GM23338 (cell line): ENCODE measurements at regions not wholly inside any gene's neighbourhood (a gene's known extent, or its start where the extent isn't known, plus 50 kb on each side); places are given as distances from the start of the nearest gene placed in this dataset.

Source experiments
- CREB1 ChIP-seq: fragments of 250-450 bp; sonication (Bioruptor Pico); IDR thresholded peaks from 2 replicates; pipeline ENCODE4 v1.5.0; 2020; ENCODE audit warnings: low read depth, mild to moderate bottlenecking, moderate library complexity
- CTCF ChIP-seq, 2 experiments: fragments of 200-600 bp in 1 of 2; sonication (generic) in 1 of 2; conservative IDR thresholded peaks; 2 replicates each; pipeline versions ENCODE4 v1.5.1 to v1.6.1; 2016 to 2017; ENCODE audit warnings: antibody characterized with exemption in 2 of 2, low read depth in 2 of 2, mild to moderate bottlenecking in 2 of 2, moderate library complexity in 1 of 2
- EZH2 ChIP-seq: fragments of 200-600 bp; sonication (generic); IDR thresholded peaks from one replicate; pipeline ENCODE4 v1.8.0; 2017; ENCODE audit warnings: antibody characterized with exemption, mild to moderate bottlenecking, low read depth; ENCODE audit not compliant: unreplicated experiment
- EZH2phosphoT487 ChIP-seq: fragments of 200-600 bp; sonication (generic); IDR thresholded peaks from one replicate; pipeline ENCODE4 v1.8.1; 2018; ENCODE audit warnings: antibody characterized with exemption; ENCODE audit not compliant: unreplicated experiment
- JUNB ChIP-seq: IDR thresholded peaks from one replicate; pipeline ENCODE4 v1.6.1; 2016; ENCODE audit warnings: antibody characterized with exemption; ENCODE audit not compliant: unreplicated experiment
- NANOG ChIP-seq: IDR thresholded peaks from 2 replicates; pipeline ENCODE4 v1.6.1; 2016; ENCODE audit warnings: antibody characterized with exemption, borderline replicate concordance
- POLR2AphosphoS5 ChIP-seq: IDR thresholded peaks from 2 replicates; pipeline ENCODE4 v1.6.1; 2016; ENCODE audit warnings: antibody characterized with exemption, low read depth
- ZNF114 ChIP-seq: fragments of 250-450 bp; sonication (Bioruptor Pico); IDR thresholded peaks from 2 replicates; pipeline ENCODE4 v1.5.0; 2020; ENCODE audit warnings: mild to moderate bottlenecking, moderate library complexity
- ZNF331 ChIP-seq: fragments of 250-450 bp; sonication (Bioruptor Pico); IDR thresholded peaks from 2 replicates; pipeline ENCODE4 v1.5.0; 2020; ENCODE audit warnings: low read depth, mild to moderate bottlenecking, moderate library complexity
- TF ChIP-seq, protein P1 (sequence below): IDR thresholded peaks from one replicate; pipeline ENCODE4 v1.6.1; 2018; ENCODE audit warnings: antibody characterized with exemption; ENCODE audit not compliant: unreplicated experiment
- TF ChIP-seq, protein P2 (sequence below): IDR thresholded peaks from 2 replicates; pipeline ENCODE4 v1.6.1; 2016; ENCODE audit warnings: antibody characterized with exemption

DNA sequence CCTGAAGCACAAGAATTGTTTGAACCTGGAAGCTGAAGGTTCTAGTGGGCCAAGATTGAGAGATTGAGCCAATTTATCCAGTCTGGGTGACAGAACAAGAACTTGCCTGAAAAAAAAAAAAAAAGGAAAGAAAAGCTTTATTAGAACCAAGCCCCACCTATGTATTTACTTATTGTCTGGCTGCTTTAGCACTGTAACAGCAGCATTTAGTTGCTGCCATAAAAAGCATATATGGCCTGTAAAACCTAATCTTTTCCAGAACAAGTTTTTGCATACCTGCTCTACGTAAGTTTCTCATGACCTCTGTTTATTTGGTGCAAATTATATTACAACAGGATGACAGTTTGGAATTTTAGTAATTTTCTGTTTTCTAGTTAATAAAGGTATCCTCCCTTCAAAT, 1565.6 kb upstream of the LRRTM1 start:
- TF ChIP-seq CTCF (conservative IDR thresholded peaks at IDR 0.05; ENCODE audit: low read depth in 2 of 2), result no peak
- no peak for TF ChIP-seq EZH2
- no peak for TF ChIP-seq POLR2AphosphoS5
- TF ChIP-seq, protein P1, sequence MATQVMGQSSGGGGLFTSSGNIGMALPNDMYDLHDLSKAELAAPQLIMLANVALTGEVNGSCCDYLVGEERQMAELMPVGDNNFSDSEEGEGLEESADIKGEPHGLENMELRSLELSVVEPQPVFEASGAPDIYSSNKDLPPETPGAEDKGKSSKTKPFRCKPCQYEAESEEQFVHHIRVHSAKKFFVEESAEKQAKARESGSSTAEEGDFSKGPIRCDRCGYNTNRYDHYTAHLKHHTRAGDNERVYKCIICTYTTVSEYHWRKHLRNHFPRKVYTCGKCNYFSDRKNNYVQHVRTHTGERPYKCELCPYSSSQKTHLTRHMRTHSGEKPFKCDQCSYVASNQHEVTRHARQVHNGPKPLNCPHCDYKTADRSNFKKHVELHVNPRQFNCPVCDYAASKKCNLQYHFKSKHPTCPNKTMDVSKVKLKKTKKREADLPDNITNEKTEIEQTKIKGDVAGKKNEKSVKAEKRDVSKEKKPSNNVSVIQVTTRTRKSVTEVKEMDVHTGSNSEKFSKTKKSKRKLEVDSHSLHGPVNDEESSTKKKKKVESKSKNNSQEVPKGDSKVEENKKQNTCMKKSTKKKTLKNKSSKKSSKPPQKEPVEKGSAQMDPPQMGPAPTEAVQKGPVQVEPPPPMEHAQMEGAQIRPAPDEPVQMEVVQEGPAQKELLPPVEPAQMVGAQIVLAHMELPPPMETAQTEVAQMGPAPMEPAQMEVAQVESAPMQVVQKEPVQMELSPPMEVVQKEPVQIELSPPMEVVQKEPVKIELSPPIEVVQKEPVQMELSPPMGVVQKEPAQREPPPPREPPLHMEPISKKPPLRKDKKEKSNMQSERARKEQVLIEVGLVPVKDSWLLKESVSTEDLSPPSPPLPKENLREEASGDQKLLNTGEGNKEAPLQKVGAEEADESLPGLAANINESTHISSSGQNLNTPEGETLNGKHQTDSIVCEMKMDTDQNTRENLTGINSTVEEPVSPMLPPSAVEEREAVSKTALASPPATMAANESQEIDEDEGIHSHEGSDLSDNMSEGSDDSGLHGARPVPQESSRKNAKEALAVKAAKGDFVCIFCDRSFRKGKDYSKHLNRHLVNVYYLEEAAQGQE, result no peak
- no peak for TF ChIP-seq CREB1 (CRISPR knock-in tag)
- no peak for TF ChIP-seq NANOG
- no peak for TF ChIP-seq JUNB
- TF ChIP-seq, protein P2, sequence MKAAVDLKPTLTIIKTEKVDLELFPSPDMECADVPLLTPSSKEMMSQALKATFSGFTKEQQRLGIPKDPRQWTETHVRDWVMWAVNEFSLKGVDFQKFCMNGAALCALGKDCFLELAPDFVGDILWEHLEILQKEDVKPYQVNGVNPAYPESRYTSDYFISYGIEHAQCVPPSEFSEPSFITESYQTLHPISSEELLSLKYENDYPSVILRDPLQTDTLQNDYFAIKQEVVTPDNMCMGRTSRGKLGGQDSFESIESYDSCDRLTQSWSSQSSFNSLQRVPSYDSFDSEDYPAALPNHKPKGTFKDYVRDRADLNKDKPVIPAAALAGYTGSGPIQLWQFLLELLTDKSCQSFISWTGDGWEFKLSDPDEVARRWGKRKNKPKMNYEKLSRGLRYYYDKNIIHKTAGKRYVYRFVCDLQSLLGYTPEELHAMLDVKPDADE, result no peak
- no peak for TF ChIP-seq EZH2phosphoT487
- no peak for TF ChIP-seq ZNF114 (CRISPR knock-in tag)
- no peak for TF ChIP-seq ZNF331 (CRISPR knock-in tag)
